Thyroid gland (tissue), 4 donors: ENCODE measurements at regions not wholly inside any gene's neighbourhood (a gene's known extent, or its start where the extent isn't known, plus 50 kb on each side); places are given as distances from the start of the nearest gene placed in this dataset.

ENCODE experiments used
- DNase-seq, 2 donors: peaks; one replicate each; pipeline ENCODE4 v3.0.0-alpha.2; 2019
- H3K27ac ChIP-seq, 3 donors: fragments of 200-600 bp; sonication (generic); 1 replicate in 2 of 3; 2 replicates in 1 of 3; pipeline ENCODE4 v1.5.1; 2016 to 2019; ENCODE audit warnings: mild to moderate bottlenecking in 1 of 3, moderate library complexity in 1 of 3
- H3K27me3 ChIP-seq: fragments of 200-600 bp; sonication (generic); one replicate; pipeline ENCODE4 v1.5.1; 2019
- H3K36me3 ChIP-seq, 2 donors: fragments of 200-600 bp; sonication (generic); one replicate each; pipeline ENCODE4 v1.5.1; 2016 to 2019
- H3K4me1 ChIP-seq, 2 donors: fragments of 200-600 bp; sonication (generic); one replicate each; pipeline ENCODE4 v1.5.1; 2017 to 2019
- H3K4me3 ChIP-seq, 3 donors: fragments of 200-600 bp; sonication (generic); replicated peaks in 1 of 3; 1 replicate in 2 of 3; 2 replicates in 1 of 3; pipeline ENCODE4 v1.5.1; 2016; ENCODE audit warnings: mild to moderate bottlenecking in 1 of 3
- H3K9me3 ChIP-seq: fragments of 200-600 bp; sonication (generic); one replicate; pipeline ENCODE4 v1.5.1; 2017
- CTCF ChIP-seq, 6 experiments: fragments of 200-600 bp in 3 of 6; fragments of 450-650 bp in 3 of 6; sonication (generic) in 3 of 6; IDR thresholded peaks; one replicate each; pipeline ENCODE4 v1.5.1; 2016 to 2019; ENCODE audit warnings: antibody characterized with exemption in 6 of 6, mild to moderate bottlenecking in 2 of 6, inconsistent platforms in 1 of 6, moderate library complexity in 1 of 6
- POLR2A ChIP-seq, 2 donors: fragments of 450-650 bp; IDR thresholded peaks; one replicate each; pipeline ENCODE4 v1.6.1; 2017; ENCODE audit warnings: antibody characterized with exemption in 2 of 2, mild to moderate bottlenecking in 2 of 2, moderate library complexity in 1 of 2
- WGBS, 2 donors: methylation state at CpG; one replicate each; pipeline ENCODE4 v1.1.5; 2017; 5-methylcytosine and 5-hydroxymethylcytosine counted together
- intact Hi-C: fragments of 100-400 bp; cut with DNase I; formaldehyde crosslinking; loops from one replicate; pipeline ENCODE4 v1.15.1; 2023

- Histone ChIP-seq H3K36me3 (no peaks in the 10 kb centered on the region), H3K4me1 (peaks cover 39 to 47% of the 10 kb centered on the region in 2 donors), H3K27ac (peak overlapping the region; percentile 74 to 93 (median 83)), H3K9me3 (no peaks in the 10 kb centered on the region), H3K27me3 (no peaks in the 10 kb centered on the region), H3K4me3 (no peak overlapping the region)
- intact Hi-C loops, result loop anchor here (10.0 kb wide), 1 partner anchor 75 kb away; no protein-coding TSS in a partner anchor
- TF ChIP-seq POLR2A (IDR thresholded peaks at IDR 0.05) (peak in 1 of 2 donors; percentile 23), CTCF (IDR thresholded peaks at IDR 0.05) (no peak)
- WGBS, 2 donors, result 23 to 25% methylated on average over 1 of the region's 1 CpG
- peak in 1 of 2 donors; percentile 14 for DNase-seq
These were observed 562.8 kb downstream of the TNS1 start for GRCh38 chr2:217440000-217440399.

DNA sequence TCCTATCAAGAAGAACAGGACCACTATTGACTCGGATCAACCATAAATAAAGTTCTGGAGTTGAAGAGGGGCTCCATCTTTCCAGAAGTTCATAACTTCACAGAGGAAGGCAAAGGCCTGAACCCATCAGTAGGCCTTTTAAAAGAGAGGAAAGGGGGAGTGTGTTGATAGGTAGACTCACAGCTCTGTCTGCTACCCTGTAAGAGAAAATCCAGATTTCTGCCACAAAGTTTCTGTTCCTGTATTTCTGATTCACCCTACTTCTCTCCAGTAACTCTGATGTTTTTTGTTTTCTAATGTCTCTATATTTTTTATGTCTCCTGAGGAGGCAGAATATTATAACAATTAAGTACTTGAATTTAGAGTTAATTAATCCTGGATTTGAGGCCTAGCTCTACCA lies 564.0 kb downstream of the TNS1 start:
- Histone ChIP-seq H3K27me3 (no peaks in the 10 kb centered on the region), H3K4me3 (no peak overlapping the region), H3K27ac (peak overlapping the region; percentile 74 to 93 (median 83)), H3K9me3 (no peaks in the 10 kb centered on the region), H3K4me1 (peaks cover 45 to 56% of the 10 kb centered on the region in 2 donors), H3K36me3 (no peaks in the 10 kb centered on the region)
- intact Hi-C loops, result loop anchor here (10.0 kb wide), 1 partner anchor 74 kb away; no protein-coding TSS in a partner anchor
- TF ChIP-seq CTCF (IDR thresholded peaks at IDR 0.05), result no peak
- TF ChIP-seq POLR2A (IDR thresholded peaks at IDR 0.05), result no peak
- no peak for DNase-seq
- WGBS, 2 donors, result 97 to 100% methylated on average over 1 of the region's 1 CpG

GRCh38 chr2:217438136-217438535 lies 564.7 kb downstream of the TNS1 start:
- Histone ChIP-seq H3K27me3 (no peaks in the 10 kb centered on the region), H3K36me3 (no peaks in the 10 kb centered on the region), H3K4me1 (peaks cover 50 to 62% of the 10 kb centered on the region in 2 donors), H3K27ac (peak overlapping the region; percentile 77 to 93 (median 87)), H3K4me3 (no peak overlapping the region), H3K9me3 (no peaks in the 10 kb centered on the region)
- no peak for DNase-seq
- 96 to 97% methylated on average over 5 of the region's 5 CpGs for WGBS, 2 donors
- TF ChIP-seq CTCF (IDR thresholded peaks at IDR 0.05), result no peak
- TF ChIP-seq POLR2A (IDR thresholded peaks at IDR 0.05), result no peak
- intact Hi-C loops, result loop anchor here (10.0 kb wide), 1 partner anchor 73 kb away; no protein-coding TSS in a partner anchor

- WGBS, 2 donors, result 82% methylated on average over 6 of the region's 6 CpGs
- Histone ChIP-seq H3K27me3 (no peaks in the 10 kb centered on the region), H3K4me1 (peaks cover 55 to 70% of the 10 kb centered on the region in 2 donors), H3K9me3 (no peaks in the 10 kb centered on the region), H3K4me3 (no peak overlapping the region), H3K27ac (peak overlapping the region; percentile 77 to 93 (median 87)), H3K36me3 (no peaks in the 10 kb centered on the region)
- intact Hi-C loops, result loop anchor here (10.0 kb wide), 1 partner anchor 73 kb away; no protein-coding TSS in a partner anchor
- peak in 1 of 2 donors; percentile 14 for DNase-seq
- no peak for TF ChIP-seq CTCF (IDR thresholded peaks at IDR 0.05)
- no peak for TF ChIP-seq POLR2A (IDR thresholded peaks at IDR 0.05)
These were observed 565.4 kb downstream of the TNS1 start for GRCh38 chr2:217437290-217437870.

DNA sequence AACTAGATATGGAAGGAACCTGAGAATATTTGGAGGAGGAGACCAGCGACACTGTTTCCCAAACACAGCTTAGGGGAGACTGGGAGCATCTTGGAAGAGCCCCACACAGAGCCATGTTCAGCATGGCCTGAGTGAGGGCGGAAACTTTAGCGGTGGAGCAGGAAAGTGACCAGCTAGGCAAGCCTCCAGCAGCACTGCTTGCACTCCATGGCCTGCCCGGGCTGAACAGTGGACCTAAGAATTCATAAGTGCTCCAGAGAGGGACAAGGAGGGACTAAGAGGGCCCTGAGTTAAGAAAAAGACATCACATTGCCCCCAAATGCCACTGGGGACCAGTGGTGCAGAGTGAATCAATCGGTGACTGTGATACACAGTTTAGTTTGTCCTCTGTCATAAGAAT lies 566.4 kb downstream of the TNS1 start:
- no peaks in the 10 kb centered on the region for H3K9me3 ChIP-seq
- no peak overlapping the region for H3K4me3 ChIP-seq
- peak overlapping the region; percentile 77 to 93 (median 87) for H3K27ac ChIP-seq
- peak in 2 of 6 experiments; percentile 5 to 15 for TF ChIP-seq CTCF (IDR thresholded peaks at IDR 0.05)
- TF ChIP-seq POLR2A (IDR thresholded peaks at IDR 0.05), result peak in 1 of 2 donors; percentile 31
- no peaks in the 10 kb centered on the region for H3K27me3 ChIP-seq
- H3K4me1 ChIP-seq, result peaks cover 65 to 80% of the 10 kb centered on the region in 2 donors
- DNase-seq, result peak; percentile 81 to 91
- H3K36me3 ChIP-seq, result no peaks in the 10 kb centered on the region
- intact Hi-C loops, result loop anchor here (10.0 kb wide), 1 partner anchor 72 kb away; no protein-coding TSS in a partner anchor
- 23 to 32% methylated on average over 5 of the region's 5 CpGs for WGBS, 2 donors
